GM10248 (cell line): ENCODE measurements at regions not wholly inside any gene's neighbourhood (a gene's known extent, or its start where the extent isn't known, plus 50 kb on each side); places are given as distances from the start of the nearest gene placed in this dataset.

Experiments used
- CTCF ChIA-PET: fragments of 300-600 bp; sonication (Branson Sonifier 250); formaldehyde crosslinking; extraction: SDS; loops from one replicate; lab custom pipeline; 2021; ENCODE audit warnings: antibody characterized with exemption; lab: Yijun Ruan, JAX
- POLR2A ChIA-PET: fragments of 350-650 bp; sonication (Branson Sonifier 250); formaldehyde crosslinking; extraction: SDS; loops from one replicate; lab custom pipeline; 2020; ENCODE audit warnings: antibody characterized with exemption; lab: Yijun Ruan, JAX
- DNase-seq: peaks from one replicate; pipeline ENCODE4 v3.0.0; 2012; ENCODE audit errors: extremely low spot score
- CTCF ChIP-seq: IDR thresholded peaks from 2 replicates; pipeline ENCODE4 v1.5.1; 2012; ENCODE audit warnings: mild to moderate bottlenecking, low read depth; ENCODE audit errors: extremely low read depth, missing control alignments, control extremely low read depth

- no peak for TF ChIP-seq CTCF
- ChIA-PET CTCF (no interaction called here), POLR2A (no interaction called here)
- DNase-seq, result no peak
These were observed 152.3 kb downstream of the CTTN start for GRCh38 chr11:70550456-70551195.

- CTCF ChIA-PET, result interaction anchor here (0.9 kb wide), 1 partner anchor 16 kb away, joined by 3 read pairs; no protein-coding TSS in a partner anchor
- DNase-seq, result no peak
These were observed 153.2 kb downstream of the CTTN start for GRCh38 chr11:70551351-70552166.

GRCh38 chr11:70552167-70553150 is 154.1 kb downstream of the CTTN start:
- POLR2A ChIA-PET, result no interaction called here

More at GRCh38 chr11:70551351-70552166, 153.2 kb downstream of the CTTN start:
- POLR2A ChIA-PET, result no interaction called here
- no peak for TF ChIP-seq CTCF

GRCh38 chr11:70555078-70555477 is 156.7 kb downstream of the CTTN start:
- ChIA-PET POLR2A (no interaction called here), CTCF (interaction anchor here (1.7 kb wide), 1 partner anchor 13 kb away, joined by 4 read pairs; no protein-coding TSS in a partner anchor)
- DNase-seq, result no peak
- TF ChIP-seq CTCF, result no peak

More at GRCh38 chr11:70552167-70553150, 154.1 kb downstream of the CTTN start:
- TF ChIP-seq CTCF, result no peak
- no peak for DNase-seq
- CTCF ChIA-PET, result interaction anchor here (0.9 kb wide), 1 partner anchor 16 kb away, joined by 3 read pairs; no protein-coding TSS in a partner anchor

GRCh38 chr11:70556884-70557741 is 158.8 kb downstream of the CTTN start:
- CTCF ChIA-PET, result interaction anchor here (0.9 kb wide), 1 partner anchor 154 kb away, joined by 3 read pairs; no protein-coding TSS in a partner anchor
- TF ChIP-seq CTCF, result no peak
- DNase-seq, result no peak
- POLR2A ChIA-PET, result no interaction called here
